Right lobe of liver (tissue), 4 donors: ENCODE measurements at regions not wholly inside any gene's neighbourhood (a gene's known extent, or its start where the extent isn't known, plus 50 kb on each side); places are given as distances from the start of the nearest gene placed in this dataset.

Experiments used
- POLR2A ChIP-seq: fragments of 450-650 bp; IDR thresholded peaks from one replicate; pipeline ENCODE4 v1.6.1; 2017; ENCODE audit warnings: antibody characterized with exemption, mild to moderate bottlenecking
- TF ChIP-seq, protein P1 (sequence below), 4 donors: fragments of 200-600 bp in 3 of 4; fragments of 450-650 bp in 1 of 4; IDR thresholded peaks; one replicate each; pipeline versions ENCODE4 v1.5.1 to v1.8.0; 2016 to 2022; ENCODE audit warnings: antibody characterized with exemption in 4 of 4, mild to moderate bottlenecking in 2 of 4
- donor health status: DM: no; HTN: no; CAD: no.
- donor health status: DM: no; HTN: no; CAD: no.
- donor health status: DM: no; HTN: yes; CAD: no.

GRCh38 chr1:90526954-90527353 lies 190.1 kb downstream of the BARHL2 start:
- TF ChIP-seq, protein P1, sequence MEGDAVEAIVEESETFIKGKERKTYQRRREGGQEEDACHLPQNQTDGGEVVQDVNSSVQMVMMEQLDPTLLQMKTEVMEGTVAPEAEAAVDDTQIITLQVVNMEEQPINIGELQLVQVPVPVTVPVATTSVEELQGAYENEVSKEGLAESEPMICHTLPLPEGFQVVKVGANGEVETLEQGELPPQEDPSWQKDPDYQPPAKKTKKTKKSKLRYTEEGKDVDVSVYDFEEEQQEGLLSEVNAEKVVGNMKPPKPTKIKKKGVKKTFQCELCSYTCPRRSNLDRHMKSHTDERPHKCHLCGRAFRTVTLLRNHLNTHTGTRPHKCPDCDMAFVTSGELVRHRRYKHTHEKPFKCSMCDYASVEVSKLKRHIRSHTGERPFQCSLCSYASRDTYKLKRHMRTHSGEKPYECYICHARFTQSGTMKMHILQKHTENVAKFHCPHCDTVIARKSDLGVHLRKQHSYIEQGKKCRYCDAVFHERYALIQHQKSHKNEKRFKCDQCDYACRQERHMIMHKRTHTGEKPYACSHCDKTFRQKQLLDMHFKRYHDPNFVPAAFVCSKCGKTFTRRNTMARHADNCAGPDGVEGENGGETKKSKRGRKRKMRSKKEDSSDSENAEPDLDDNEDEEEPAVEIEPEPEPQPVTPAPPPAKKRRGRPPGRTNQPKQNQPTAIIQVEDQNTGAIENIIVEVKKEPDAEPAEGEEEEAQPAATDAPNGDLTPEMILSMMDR (IDR thresholded peaks at IDR 0.05), result no peak
- no peak for TF ChIP-seq POLR2A
